GM12878 (cell line): ENCODE measurements at regions not wholly inside any gene's neighbourhood (a gene's known extent, or its start where the extent isn't known, plus 50 kb on each side); places are given as distances from the start of the nearest gene placed in this dataset.

Experiments
- ATAC-seq: fragments of 200-7000 bp; cut with Tn5 transposase; 3 replicates; pipeline ENCODE4 v1.9.1; 2020; ENCODE audit warnings: mild to moderate bottlenecking, moderate library complexity
- BruUV-seq: library from RNA; stranded (reverse); fragments of 400-500 nt; replicated peaks from 2 replicates; lab custom pipeline; 2021; lab: Mats Ljungman, UMichigan
- CTCF ChIA-PET: fragments of 300-600 bp; sonication (Branson Sonifier 250); formaldehyde crosslinking; extraction: SDS; loops from one replicate; lab custom pipeline; 2021; ENCODE audit warnings: inconsistent platforms; lab: Yijun Ruan, JAX
- POLR2A ChIA-PET: fragments of 350-600 bp; formaldehyde crosslinking; extraction: SDS; loops from one replicate; lab custom pipeline; 2021; ENCODE audit warnings: inconsistent platforms; lab: Charles Lee
- RAD21 ChIA-PET: fragments of 300-600 bp; sonication (Branson Sonifier 250); formaldehyde crosslinking; loops from one replicate; lab custom pipeline; 2023; ENCODE audit warnings: antibody characterized with exemption; ENCODE audit not compliant: unreplicated experiment; lab: Charles Lee
- SMC1A ChIA-PET: fragments of 300-600 bp; sonication (Branson Sonifier 250); formaldehyde crosslinking; loops from one replicate; lab custom pipeline; 2023; ENCODE audit not compliant: unreplicated experiment, uncharacterized antibody; lab: Charles Lee
- DNase-seq: peaks from one replicate; pipeline ENCODE4 v3.0.0-alpha.2; 2011; ENCODE audit warnings: low read depth, low spot score
- FAIRE-seq: peaks from 3 replicates; lab custom pipeline; 2011; peaks lifted over from hg19 to GRCh38; lab: Jason Lieb, UNC
- H2AFZ ChIP-seq: 2 replicates; pipeline ENCODE4 v1.6.0; 2011; ENCODE audit warnings: low read depth, low read length, control low read depth; ENCODE audit not compliant: control insufficient read depth
- H3K27ac ChIP-seq: 2 replicates; pipeline ENCODE4 v1.5.1; 2011; ENCODE audit warnings: control low read depth; ENCODE audit not compliant: control insufficient read depth, insufficient read depth
- H3K27me3 ChIP-seq, 2 experiments: replicated peaks in 1 of 2; 2 replicates each; pipeline versions ENCODE4 v1.6.0 to v1.6.1; 2011; ENCODE audit warnings: low read length in 1 of 2; ENCODE audit not compliant: control insufficient read depth in 2 of 2, insufficient read depth in 2 of 2
- H3K36me3 ChIP-seq, 2 experiments: 2 replicates each; pipeline ENCODE4 v1.5.1; 2011; ENCODE audit warnings: low read length in 1 of 2; ENCODE audit not compliant: control insufficient read depth in 2 of 2, insufficient read depth in 2 of 2
- H3K4me1 ChIP-seq: 2 replicates; pipeline ENCODE4 v1.6.1; 2011; ENCODE audit warnings: mild to moderate bottlenecking, low read length, moderate library complexity, mixed read lengths; ENCODE audit not compliant: control insufficient read depth, insufficient read depth
- H3K4me2 ChIP-seq: 2 replicates; pipeline ENCODE4 v1.6.0; 2011; ENCODE audit warnings: control low read depth; ENCODE audit not compliant: control insufficient read depth, insufficient read depth
- H3K4me3 ChIP-seq: fragments of 200-600 bp; sonication (generic); 2 replicates; pipeline ENCODE4 v1.5.1; 2016
- H3K79me2 ChIP-seq: 2 replicates; pipeline ENCODE4 v1.6.0; 2011; ENCODE audit warnings: low read length; ENCODE audit not compliant: control insufficient read depth, insufficient read depth
- H3K9ac ChIP-seq: 2 replicates; pipeline ENCODE4 v1.8.0; 2011; ENCODE audit warnings: low read length, control low read depth, mixed read lengths; ENCODE audit not compliant: control insufficient read depth, insufficient read depth
- H3K9me3 ChIP-seq: replicated peaks from 3 replicates; pipeline ENCODE4 v1.5.1; 2011; ENCODE audit warnings: mild to moderate bottlenecking, low read length; ENCODE audit not compliant: control insufficient read depth, insufficient read depth
- H4K20me1 ChIP-seq: 2 replicates; pipeline ENCODE4 v1.6.0; 2011; ENCODE audit not compliant: control insufficient read depth, insufficient read depth
- ATF7 ChIP-seq: fragments of 450-650 bp; IDR thresholded peaks from 2 replicates; pipeline ENCODE4 v1.6.1; 2016; ENCODE audit warnings: low read depth, mild to moderate bottlenecking
- BACH1 ChIP-seq: fragments of 450-650 bp; IDR thresholded peaks from 2 replicates; pipeline ENCODE4 v1.6.1; 2017; ENCODE audit warnings: mild to moderate bottlenecking, borderline replicate concordance
- BHLHE40 ChIP-seq, 2 experiments: fragments of 450-650 bp in 1 of 2; IDR thresholded peaks; 2 replicates each; pipeline ENCODE4 v1.6.1; 2011 to 2017; ENCODE audit warnings: low read depth in 2 of 2, borderline replicate concordance in 1 of 2, improper control_type of control experiment in 1 of 2, low read length in 1 of 2, mild to moderate bottlenecking in 1 of 2
- DPF2 ChIP-seq: fragments of 450-650 bp; IDR thresholded peaks from 2 replicates; pipeline ENCODE4 v1.6.1; 2017; ENCODE audit warnings: mild to moderate bottlenecking
- GABPA ChIP-seq: IDR thresholded peaks from 2 replicates; pipeline ENCODE4 v1.6.1; 2014; ENCODE audit warnings: antibody characterized with exemption, low read depth, mild to moderate bottlenecking, inconsistent platforms
- HDGF ChIP-seq: fragments of 450-650 bp; IDR thresholded peaks from 2 replicates; pipeline ENCODE4 v1.6.1; 2016; ENCODE audit warnings: antibody characterized with exemption
- KDM1A ChIP-seq: fragments of 200-600 bp; sonication (generic); IDR thresholded peaks from 2 replicates; pipeline ENCODE4 v1.6.1; 2016; ENCODE audit warnings: borderline replicate concordance
- NBN ChIP-seq: fragments of 450-650 bp; IDR thresholded peaks from 2 replicates; pipeline ENCODE4 v1.6.1; 2016
- SMARCA5 ChIP-seq: fragments of 450-650 bp; IDR thresholded peaks from 2 replicates; pipeline ENCODE4 v1.6.1; 2017; ENCODE audit warnings: mild to moderate bottlenecking
- SREBF2 ChIP-seq: IDR thresholded peaks from 2 replicates; pipeline ENCODE4 v1.6.1; 2012; ENCODE audit warnings: mild to moderate bottlenecking, low read length
- STAT1 ChIP-seq: fragments of 450-650 bp; conservative IDR thresholded peaks from 2 replicates; pipeline ENCODE4 v1.6.1; 2014; ENCODE audit warnings: antibody characterized with exemption, mild to moderate bottlenecking
- ZNF384 ChIP-seq: IDR thresholded peaks from 2 replicates; pipeline ENCODE4 v1.6.1; 2012; ENCODE audit warnings: low read depth, mild to moderate bottlenecking, low read length, improper control_type of control experiment, borderline replicate concordance
- WGBS: methylation state at CpG from one replicate; pipeline ENCODE4 v1.1.6; 2016; ENCODE audit warnings: low lambda C conversion rate; ENCODE audit not compliant: insufficient replicate concordance, insufficient coverage; ENCODE audit errors: missing lambda C conversion rate; 5-methylcytosine and 5-hydroxymethylcytosine counted together
- in situ Hi-C: fragments of 300-500 bp; cut with MboI; formaldehyde crosslinking; loops from 9 replicates; pipeline ENCODE4 v1.14.3; 2018; ENCODE audit warnings: mixed read lengths
- intact Hi-C: fragments of 100-400 bp; cut with micrococcal nuclease; formaldehyde crosslinking; loops from one replicate; pipeline ENCODE4 v1.14.2; 2022; ENCODE audit not compliant: unreplicated experiment

DNA sequence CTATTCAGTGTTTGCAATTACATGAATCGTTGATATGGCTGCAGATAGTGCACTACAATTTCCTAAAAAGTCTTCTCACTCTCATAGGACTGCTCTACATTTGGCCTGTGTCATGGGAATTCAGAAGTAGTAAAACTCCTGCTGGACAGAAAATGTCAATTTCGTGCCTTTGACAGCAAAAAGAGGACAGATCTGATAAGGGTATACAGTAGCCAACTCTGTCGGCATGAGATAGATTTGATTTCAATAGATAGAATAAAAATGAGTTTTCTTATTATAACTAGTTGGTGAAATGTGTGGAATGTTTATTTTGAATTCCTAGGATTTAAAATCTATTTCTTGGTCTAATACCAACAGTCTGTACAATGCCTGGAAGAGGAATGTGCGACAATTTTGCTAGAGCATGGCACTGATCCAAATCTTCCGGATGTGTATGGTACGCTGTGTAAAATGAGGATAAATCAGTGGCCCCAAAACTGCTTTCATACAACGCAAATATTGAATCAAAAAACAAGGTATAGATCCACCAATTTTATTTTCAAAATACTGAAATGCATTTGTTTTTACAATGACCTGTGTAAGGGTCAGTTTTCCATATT, 133.5 kb upstream of the CDK13 start:
- POLR2A ChIA-PET = no interaction called here

GRCh38 chr7:39819514-39819913, 130.5 kb upstream of the CDK13 start:
- no peak for DNase-seq
- in situ Hi-C loops = no loop called here
- no peaks in the 10 kb centered on the region for H3K79me2 ChIP-seq
- SMC1A ChIA-PET = no interaction called here
- no peak for TF ChIP-seq HDGF
- TF ChIP-seq ATF7 = no peak
- TF ChIP-seq STAT1 = no peak
- no peak for TF ChIP-seq ZNF384
- no peak for TF ChIP-seq SREBF2
- no peak for TF ChIP-seq BHLHE40 (IDR thresholded peaks at IDR 0.05; ENCODE audit: borderline replicate concordance in 1 of 2, low read depth in 2 of 2, low read length in 1 of 2)
- TF ChIP-seq KDM1A = no peak
- no peak for TF ChIP-seq BACH1
- no peak for TF ChIP-seq GABPA
- TF ChIP-seq SMARCA5 = no peak
- no peak for TF ChIP-seq DPF2
- no peak for TF ChIP-seq NBN
- TF ChIP-seq, all 136 proteins: peak for 0
- Histone ChIP-seq H2AFZ (no peak overlapping the region), H3K4me3 (no peak overlapping the region), H3K27ac (no peak overlapping the region), H3K4me2 (no peak overlapping the region), H4K20me1 (no peaks in the 10 kb centered on the region), H3K27me3 (peaks cover 0 to under 1% of the 10 kb centered on the region in 2 experiments; a peak in 2 of 4 replicates), H3K4me1 (no peaks in the 10 kb centered on the region), H3K36me3 (no peaks in the 10 kb centered on the region), H3K9ac (no peak overlapping the region), H3K9me3 (no peaks in the 10 kb centered on the region)
- no TSS peak for BruUV-seq
- ChIA-PET CTCF (no interaction called here), POLR2A (no interaction called here), RAD21 (no interaction called here)
- intact Hi-C loops = no loop called here
- ATAC-seq = no peak
- FAIRE-seq = no peak

More for the DNA sequence above, 133.5 kb upstream of the CDK13 start:
- RAD21 ChIA-PET = no interaction called here
- no peak for FAIRE-seq
- no peaks in the 10 kb centered on the region for H3K36me3 ChIP-seq
- no peak overlapping the region for H3K4me3 ChIP-seq
- H4K20me1 ChIP-seq = no peaks in the 10 kb centered on the region
- H3K4me1 ChIP-seq = no peaks in the 10 kb centered on the region
- CTCF ChIA-PET = interaction anchor here (0.6 kb wide), 1 partner anchor 977 kb away, joined by 4 read pairs; no protein-coding TSS in a partner anchor
- BruUV-seq = no TSS peak
- H3K4me2 ChIP-seq = no peak overlapping the region
- SMC1A ChIA-PET = no interaction called here
- no peak for ATAC-seq
- H3K9me3 ChIP-seq = no peaks in the 10 kb centered on the region
- no peak overlapping the region for H3K27ac ChIP-seq
- 49% methylated on average over 7 of the region's 7 CpGs for WGBS
- H2AFZ ChIP-seq = no peak overlapping the region
- no peak overlapping the region for H3K9ac ChIP-seq
- DNase-seq = no peak
- TF ChIP-seq STAT1 = no peak
- intact Hi-C loops (no loop called here), in situ Hi-C loops (no loop called here)
- no peaks in the 10 kb centered on the region for H3K79me2 ChIP-seq
- H3K27me3 ChIP-seq = no peaks in the 10 kb centered on the region; a peak in 2 of 4 replicates
